Calu3 (cell line): ENCODE measurements at regions not wholly inside any gene's neighbourhood (a gene's known extent, or its start where the extent isn't known, plus 50 kb on each side); places are given as distances from the start of the nearest gene placed in this dataset.

Experiments
- BruUV-seq: library from RNA; stranded (reverse); fragments of 400-500 nt; replicated peaks from 2 replicates; lab custom pipeline; 2021; lab: Mats Ljungman, UMichigan
- CTCF ChIA-PET: fragments of 300-600 bp; sonication (Branson Sonifier 250); formaldehyde crosslinking; loops from one replicate; lab custom pipeline; 2022; ENCODE audit warnings: antibody characterized with exemption; lab: Charles Lee
- DNase-seq: peaks from one replicate; pipeline ENCODE4 v3.0.0; 2022
- H3K27ac Mint-ChIP-seq: one replicate; pipeline ENCODE4 v1.8.0; 2022; ENCODE audit warnings: mixed read lengths; ENCODE audit not compliant: unreplicated experiment
- H3K27me3 Mint-ChIP-seq: one replicate; pipeline ENCODE4 v1.8.0; 2022; ENCODE audit warnings: mixed read lengths; ENCODE audit not compliant: unreplicated experiment
- H3K36me3 Mint-ChIP-seq: one replicate; pipeline ENCODE4 v1.8.0; 2022; ENCODE audit warnings: mild to moderate bottlenecking, moderate library complexity, mixed read lengths; ENCODE audit not compliant: insufficient read depth, unreplicated experiment
- H3K4me1 Mint-ChIP-seq: one replicate; pipeline ENCODE4 v1.8.0; 2022; ENCODE audit warnings: mild to moderate bottlenecking, low read depth, mixed read lengths; ENCODE audit not compliant: unreplicated experiment
- H3K4me3 Mint-ChIP-seq: one replicate; pipeline ENCODE4 v1.8.0; 2022; ENCODE audit warnings: mild to moderate bottlenecking, low read depth, moderate library complexity, mixed read lengths; ENCODE audit not compliant: unreplicated experiment
- H3K9me3 Mint-ChIP-seq: one replicate; pipeline ENCODE4 v1.8.0; 2022; ENCODE audit warnings: low read depth, mixed read lengths; ENCODE audit not compliant: unreplicated experiment
- intact Hi-C: fragments of 100-400 bp; cut with micrococcal nuclease; formaldehyde crosslinking; loops from one replicate; pipeline ENCODE4 v1.10.0; 2022; ENCODE audit not compliant: unreplicated experiment
- TF ChIP-seq, protein P1 (sequence below): fragments of 200-600 bp; IDR thresholded peaks from one replicate; pipeline ENCODE4 v1.8.0; 2022; ENCODE audit warnings: antibody characterized with exemption; ENCODE audit not compliant: unreplicated experiment

DNA sequence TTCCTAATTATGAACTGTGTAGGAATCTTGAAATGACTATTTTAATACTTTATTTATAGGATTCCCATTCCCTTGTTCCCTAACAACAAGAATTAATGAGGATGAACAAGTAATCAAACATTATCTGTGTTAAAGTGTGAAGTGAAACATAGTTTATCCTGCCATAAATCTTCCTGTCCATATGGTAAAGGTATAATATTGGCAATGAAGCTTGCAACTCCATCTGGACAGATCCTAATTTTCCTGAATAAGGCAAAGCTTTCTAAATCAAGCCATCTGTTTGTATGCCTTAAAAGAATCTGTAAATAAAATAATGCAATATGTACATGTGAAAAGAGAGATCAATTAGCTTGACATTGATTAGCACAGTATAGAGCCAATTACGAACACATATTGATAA, 529.0 kb downstream of the ANKRD7 start:
- no peak overlapping the region for H3K4me3 Mint-ChIP-seq
- CTCF ChIA-PET, result no interaction called here
- no peak for DNase-seq
- no peaks in the 10 kb centered on the region for H3K9me3 Mint-ChIP-seq
- H3K27ac Mint-ChIP-seq, result no peak overlapping the region
- no TSS peak for BruUV-seq
- H3K27me3 Mint-ChIP-seq, result no peaks in the 10 kb centered on the region
- no peaks in the 10 kb centered on the region for H3K4me1 Mint-ChIP-seq
- TF ChIP-seq, protein P1, sequence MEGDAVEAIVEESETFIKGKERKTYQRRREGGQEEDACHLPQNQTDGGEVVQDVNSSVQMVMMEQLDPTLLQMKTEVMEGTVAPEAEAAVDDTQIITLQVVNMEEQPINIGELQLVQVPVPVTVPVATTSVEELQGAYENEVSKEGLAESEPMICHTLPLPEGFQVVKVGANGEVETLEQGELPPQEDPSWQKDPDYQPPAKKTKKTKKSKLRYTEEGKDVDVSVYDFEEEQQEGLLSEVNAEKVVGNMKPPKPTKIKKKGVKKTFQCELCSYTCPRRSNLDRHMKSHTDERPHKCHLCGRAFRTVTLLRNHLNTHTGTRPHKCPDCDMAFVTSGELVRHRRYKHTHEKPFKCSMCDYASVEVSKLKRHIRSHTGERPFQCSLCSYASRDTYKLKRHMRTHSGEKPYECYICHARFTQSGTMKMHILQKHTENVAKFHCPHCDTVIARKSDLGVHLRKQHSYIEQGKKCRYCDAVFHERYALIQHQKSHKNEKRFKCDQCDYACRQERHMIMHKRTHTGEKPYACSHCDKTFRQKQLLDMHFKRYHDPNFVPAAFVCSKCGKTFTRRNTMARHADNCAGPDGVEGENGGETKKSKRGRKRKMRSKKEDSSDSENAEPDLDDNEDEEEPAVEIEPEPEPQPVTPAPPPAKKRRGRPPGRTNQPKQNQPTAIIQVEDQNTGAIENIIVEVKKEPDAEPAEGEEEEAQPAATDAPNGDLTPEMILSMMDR, result no peak
- intact Hi-C loops, result no loop called here
- no peaks in the 10 kb centered on the region for H3K36me3 Mint-ChIP-seq

DNA sequence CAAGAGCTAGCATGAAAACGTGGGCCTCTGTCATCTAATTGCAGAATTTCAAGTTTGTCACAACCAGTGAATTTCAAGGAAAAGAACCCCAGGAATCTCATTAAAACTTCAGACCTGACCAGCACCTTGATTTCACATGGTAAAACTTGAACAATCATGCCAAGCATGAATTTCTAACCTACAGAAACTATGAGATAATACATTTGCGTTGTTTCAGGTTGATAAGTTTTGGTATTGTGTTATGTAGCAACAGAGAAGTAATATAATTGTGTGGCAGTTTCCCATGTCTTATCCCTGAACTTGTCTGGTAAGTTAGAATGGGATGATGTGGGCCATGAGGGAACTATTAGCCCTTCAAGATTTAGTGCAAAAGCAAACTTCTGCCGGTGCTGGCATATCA, 530.1 kb downstream of the ANKRD7 start:
- CTCF ChIA-PET, result interaction anchor here (0.6 kb wide), 2 partner anchors 73 to 112 kb away, joined by 3 to 4 read pairs; no protein-coding TSS in a partner anchor
- intact Hi-C loops, result no loop called here
- H3K27ac Mint-ChIP-seq, result no peak overlapping the region
- BruUV-seq, result no TSS peak
- H3K9me3 Mint-ChIP-seq, result no peaks in the 10 kb centered on the region
- H3K36me3 Mint-ChIP-seq, result no peaks in the 10 kb centered on the region
- H3K27me3 Mint-ChIP-seq, result no peaks in the 10 kb centered on the region
- no peaks in the 10 kb centered on the region for H3K4me1 Mint-ChIP-seq
- H3K4me3 Mint-ChIP-seq, result no peak overlapping the region
- TF ChIP-seq, protein P1, result no peak
- no peak for DNase-seq

GRCh38 chr7:118755067-118755625, 530.6 kb downstream of the ANKRD7 start:
- Mint-ChIP-seq H3K4me1 (no peaks in the 10 kb centered on the region), H3K27ac (no peak overlapping the region), H3K9me3 (no peaks in the 10 kb centered on the region), H3K36me3 (no peaks in the 10 kb centered on the region), H3K27me3 (no peaks in the 10 kb centered on the region), H3K4me3 (no peak overlapping the region)
- CTCF ChIA-PET, result interaction anchor here (0.6 kb wide), 1 partner anchor 113 kb away, joined by 3 read pairs; no protein-coding TSS in a partner anchor
- BruUV-seq, result no TSS peak
- DNase-seq, result no peak
- intact Hi-C loops, result no loop called here
- TF ChIP-seq, protein P1, result no peak

GRCh38 chr7:118757066-118757465, 532.6 kb downstream of the ANKRD7 start:
- H3K4me3 Mint-ChIP-seq, result no peak overlapping the region
- intact Hi-C loops, result no loop called here
- no TSS peak for BruUV-seq

More at GRCh38 chr7:118757066-118757465, 532.6 kb downstream of the ANKRD7 start:
- no peaks in the 10 kb centered on the region for H3K4me1 Mint-ChIP-seq
- H3K27me3 Mint-ChIP-seq, result no peaks in the 10 kb centered on the region
- H3K9me3 Mint-ChIP-seq, result no peaks in the 10 kb centered on the region
- no peak overlapping the region for H3K27ac Mint-ChIP-seq
- CTCF ChIA-PET, result no interaction called here
- no peaks in the 10 kb centered on the region for H3K36me3 Mint-ChIP-seq
- TF ChIP-seq, protein P1, result no peak
- DNase-seq, result no peak
